ENCODE measurements at regions not wholly inside any gene's neighbourhood (a gene's known extent, or its start where the extent isn't known, plus 50 kb on each side); places are given as distances from the start of the nearest gene placed in this dataset.

GRCh38 chr10:120069700-120070099, 177.2 kb downstream of the SEC23IP start:
- 50% methylated on average over 1 of the region's 3 CpGs for WGBS (ENCODE audit: insufficient coverage)
- H3K27me3 Mint-ChIP-seq: peaks cover 28 to 30% of the 10 kb centered on the region in 2 donors
- ATAC-seq (replicated peaks in 1 of 4): no peak

DNA sequence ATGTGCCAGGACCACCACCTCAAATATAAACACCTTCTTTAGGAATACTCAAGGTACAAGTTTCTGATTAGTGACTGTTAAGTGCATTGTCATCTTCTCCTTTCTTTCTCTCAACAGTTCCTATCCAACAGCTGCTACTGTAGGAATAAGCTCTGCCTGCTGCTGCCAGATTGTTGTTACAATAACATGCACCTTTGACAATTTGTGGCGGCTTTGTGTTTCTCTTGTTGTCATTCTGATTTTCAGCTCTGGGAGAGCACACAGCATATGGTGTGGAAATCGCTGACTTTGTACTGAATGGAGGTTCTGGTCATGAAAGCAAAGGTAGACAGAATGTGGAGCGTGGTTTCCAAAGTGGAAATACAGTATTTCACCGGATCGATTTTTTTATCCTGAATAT, 182.8 kb downstream of the SEC23IP start:
- Histone ChIP-seq H3K4me3 (ENCODE audit: control insufficient read depth in 1 of 2, extremely low read depth in 1 of 2, low read length in 1 of 2) (no peak overlapping the region), H3K4me1 (ENCODE audit: control insufficient read depth in 1 of 2, extremely low read depth in 1 of 2, insufficient read depth in 2 of 2, low read length in 2 of 2) (no peaks in the 10 kb centered on the region), H3K36me3 (ENCODE audit: control insufficient read depth in 2 of 2, extremely low read depth in 1 of 2, insufficient read depth in 1 of 2, low read length in 1 of 2) (no peaks in the 10 kb centered on the region), H3K27me3 (replicated peaks in 1 of 2; ENCODE audit: control insufficient read depth in 2 of 2, extremely low read depth in 1 of 2, insufficient read depth in 2 of 2, low read length in 1 of 2) (peaks cover 0 to 21% of the 10 kb centered on the region in 2 experiments), H3K9me3 (no peaks in the 10 kb centered on the region), H3K27ac (ENCODE audit: low read length) (no peak overlapping the region)
- Mint-ChIP-seq H3K4me3 (no peak overlapping the region), H3K36me3 (no peaks in the 10 kb centered on the region), H3K27ac (no peak overlapping the region), H3K9me3 (peaks cover 0 to 8% (median 6%) of the 10 kb centered on the region in 3 donors), H3K4me1 (no peaks in the 10 kb centered on the region), H3K27me3 (peaks cover 33 to 42% of the 10 kb centered on the region in 2 donors)
- ATAC-seq (replicated peaks in 1 of 4) (no peak), DNase-seq (no peak)
- POLR2A ChIA-PET: interaction anchor here in 1 of 2 donors (0.6 kb wide), 1 partner anchor 54 kb away, joined by 3 read pairs; no protein-coding TSS in a partner anchor
- CTCF ChIA-PET: no interaction called here
- 82% methylated on average over 2 of the region's 5 CpGs for WGBS (ENCODE audit: insufficient coverage)

More at GRCh38 chr10:120069700-120070099, 177.2 kb downstream of the SEC23IP start:
- Mint-ChIP-seq H3K4me3 (no peak overlapping the region), H3K9me3 (peaks cover 11 to 17% (median 12%) of the 10 kb centered on the region in 3 donors), H3K36me3 (no peaks in the 10 kb centered on the region), H3K4me1 (no peaks in the 10 kb centered on the region), H3K27ac (no peak overlapping the region)
- H3K27ac ChIP-seq (ENCODE audit: low read length): no peak overlapping the region
- H3K36me3 ChIP-seq (ENCODE audit: control insufficient read depth in 2 of 2, extremely low read depth in 1 of 2, insufficient read depth in 1 of 2, low read length in 1 of 2): no peaks in the 10 kb centered on the region
- H3K9me3 ChIP-seq: no peaks in the 10 kb centered on the region
- peaks cover 0 to 21% of the 10 kb centered on the region in 2 experiments for H3K27me3 ChIP-seq (replicated peaks in 1 of 2; ENCODE audit: control insufficient read depth in 2 of 2, extremely low read depth in 1 of 2, insufficient read depth in 2 of 2, low read length in 1 of 2)
- no peak overlapping the region for H3K4me3 ChIP-seq (ENCODE audit: control insufficient read depth in 1 of 2, extremely low read depth in 1 of 2, low read length in 1 of 2)
- DNase-seq: no peak
- POLR2A ChIA-PET: no interaction called here
- CTCF ChIA-PET: interaction anchor here in 1 of 2 donors (0.7 kb wide), 1 partner anchor 1076 kb away, joined by 3 read pairs; no protein-coding TSS in a partner anchor
- H3K4me1 ChIP-seq (ENCODE audit: control insufficient read depth in 1 of 2, extremely low read depth in 1 of 2, insufficient read depth in 2 of 2, low read length in 2 of 2): no peaks in the 10 kb centered on the region

DNA sequence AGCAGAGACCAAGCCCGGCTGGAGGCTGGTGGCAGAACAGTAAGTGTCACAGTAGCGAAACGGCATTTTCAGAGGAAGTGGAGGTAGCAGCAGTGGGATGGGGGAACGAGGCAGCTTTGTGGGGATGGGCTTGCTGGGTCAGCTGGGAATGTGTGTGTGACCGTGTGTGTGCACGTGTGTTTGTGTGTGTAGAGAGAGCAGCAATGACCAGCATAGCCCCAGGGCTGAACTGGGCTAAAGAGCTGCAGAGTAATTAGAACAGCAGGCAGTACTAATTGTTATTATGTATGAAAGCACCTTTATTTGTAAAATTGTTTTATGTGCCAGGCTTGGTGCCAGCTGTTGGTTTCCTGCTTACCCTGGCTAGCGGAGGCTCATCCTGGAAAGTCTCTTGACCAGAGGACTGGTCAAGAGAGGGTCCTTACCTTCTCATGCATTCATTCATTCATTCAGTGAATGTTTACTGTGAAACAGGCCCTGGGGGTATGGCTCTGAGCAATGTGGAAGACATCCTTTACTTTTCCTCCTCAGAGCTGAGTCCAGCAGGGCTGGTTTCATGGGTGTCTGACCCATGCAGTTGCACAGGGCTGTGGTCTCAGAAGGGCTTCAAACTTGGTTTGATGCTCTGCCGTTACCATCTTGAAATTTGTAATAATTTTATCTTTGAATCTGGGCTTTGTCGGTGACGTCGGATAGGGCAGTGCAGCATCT, 184.6 kb downstream of the SEC23IP start:
- Mint-ChIP-seq H3K4me3 (no peak overlapping the region), H3K27me3 (peaks cover 37 to 38% of the 10 kb centered on the region in 2 donors)
- WGBS (ENCODE audit: insufficient coverage): 55% methylated on average over 10 of the region's 11 CpGs

DNA sequence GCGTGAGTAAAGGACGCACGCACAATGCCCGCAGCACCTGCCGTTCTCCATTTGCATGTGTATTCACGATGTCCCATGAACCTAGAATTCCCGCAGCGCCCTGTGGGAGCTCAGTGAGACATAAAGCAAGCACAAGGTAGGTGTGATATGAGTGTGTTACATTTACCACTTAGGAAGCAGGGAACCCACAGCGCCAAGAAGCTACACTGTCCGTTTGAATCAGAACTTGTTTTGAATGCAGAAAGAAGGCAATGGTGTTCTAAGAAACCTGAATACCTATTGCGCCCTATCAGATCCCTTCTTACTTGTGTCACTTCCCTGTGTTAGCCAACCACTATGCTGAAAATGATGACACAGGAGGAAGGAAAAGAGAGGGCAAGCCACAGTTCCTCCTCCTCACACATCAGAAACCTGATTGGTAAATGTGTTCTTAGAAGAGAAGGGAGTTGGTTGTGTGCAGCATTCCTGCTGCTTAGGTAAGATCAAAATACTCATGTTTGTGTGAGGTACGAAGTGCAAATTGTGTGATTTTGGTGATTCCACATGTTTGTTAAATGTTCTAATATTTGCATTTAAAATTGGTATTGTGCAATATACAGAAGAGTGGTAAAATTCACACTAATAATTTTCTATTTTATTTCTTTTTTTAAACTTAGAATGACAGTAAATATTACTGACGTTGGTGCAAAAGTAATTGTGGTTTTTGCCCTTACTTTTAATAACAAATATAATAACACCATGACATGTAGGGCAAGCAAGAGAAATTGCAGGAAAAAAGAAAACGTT, 185.4 kb downstream of the SEC23IP start:
- no peaks in the 10 kb centered on the region for H3K36me3 Mint-ChIP-seq
- CTCF ChIA-PET: interaction anchor here in 1 of 2 donors (0.7 kb wide), 1 partner anchor 25 kb away, joined by 5 read pairs; no protein-coding TSS in a partner anchor
- H3K4me1 Mint-ChIP-seq: no peaks in the 10 kb centered on the region
- no peak for DNase-seq
- Histone ChIP-seq H3K4me1 (ENCODE audit: control insufficient read depth in 1 of 2, extremely low read depth in 1 of 2, insufficient read depth in 2 of 2, low read length in 2 of 2) (no peaks in the 10 kb centered on the region), H3K27ac (ENCODE audit: low read length) (no peak overlapping the region), H3K36me3 (ENCODE audit: control insufficient read depth in 2 of 2, extremely low read depth in 1 of 2, insufficient read depth in 1 of 2, low read length in 1 of 2) (no peaks in the 10 kb centered on the region), H3K27me3 (replicated peaks in 1 of 2; ENCODE audit: control insufficient read depth in 2 of 2, extremely low read depth in 1 of 2, insufficient read depth in 2 of 2, low read length in 1 of 2) (peaks cover 0 to 13% of the 10 kb centered on the region in 2 experiments), H3K4me3 (ENCODE audit: control insufficient read depth in 1 of 2, extremely low read depth in 1 of 2, low read length in 1 of 2) (no peak overlapping the region), H3K9me3 (no peaks in the 10 kb centered on the region)
- H3K9me3 Mint-ChIP-seq: peaks cover 0 to 8% (median 6%) of the 10 kb centered on the region in 3 donors
- POLR2A ChIA-PET: no interaction called here
- H3K27ac Mint-ChIP-seq: no peak overlapping the region
- WGBS (ENCODE audit: insufficient coverage): 42% methylated on average over 9 of the region's 14 CpGs
- ATAC-seq (replicated peaks in 1 of 4): no peak
- peaks cover 37 to 38% of the 10 kb centered on the region in 2 donors for H3K27me3 Mint-ChIP-seq
- no peak overlapping the region for H3K4me3 Mint-ChIP-seq

More for the DNA sequence above, 184.6 kb downstream of the SEC23IP start:
- POLR2A ChIA-PET: no interaction called here
- H3K36me3 ChIP-seq (ENCODE audit: control insufficient read depth in 2 of 2, extremely low read depth in 1 of 2, insufficient read depth in 1 of 2, low read length in 1 of 2): no peaks in the 10 kb centered on the region
- Mint-ChIP-seq H3K36me3 (no peaks in the 10 kb centered on the region), H3K27ac (no peak overlapping the region), H3K9me3 (peaks cover 0 to 8% (median 6%) of the 10 kb centered on the region in 3 donors), H3K4me1 (no peaks in the 10 kb centered on the region)
- DNase-seq (no peak), ATAC-seq (replicated peaks in 1 of 4) (no peak)
- no peaks in the 10 kb centered on the region for H3K4me1 ChIP-seq (ENCODE audit: control insufficient read depth in 1 of 2, extremely low read depth in 1 of 2, insufficient read depth in 2 of 2, low read length in 2 of 2)
- no peaks in the 10 kb centered on the region for H3K9me3 ChIP-seq
- H3K27ac ChIP-seq (ENCODE audit: low read length): no peak overlapping the region
- CTCF ChIA-PET: no interaction called here
- H3K27me3 ChIP-seq (replicated peaks in 1 of 2; ENCODE audit: control insufficient read depth in 2 of 2, extremely low read depth in 1 of 2, insufficient read depth in 2 of 2, low read length in 1 of 2): peaks cover 0 to 13% of the 10 kb centered on the region in 2 experiments
- no peak overlapping the region for H3K4me3 ChIP-seq (ENCODE audit: control insufficient read depth in 1 of 2, extremely low read depth in 1 of 2, low read length in 1 of 2)

GRCh38 chr10:120085096-120085796, 192.7 kb downstream of the SEC23IP start:
- WGBS (ENCODE audit: insufficient coverage): 75% methylated on average over 3 of the region's 5 CpGs

DNA sequence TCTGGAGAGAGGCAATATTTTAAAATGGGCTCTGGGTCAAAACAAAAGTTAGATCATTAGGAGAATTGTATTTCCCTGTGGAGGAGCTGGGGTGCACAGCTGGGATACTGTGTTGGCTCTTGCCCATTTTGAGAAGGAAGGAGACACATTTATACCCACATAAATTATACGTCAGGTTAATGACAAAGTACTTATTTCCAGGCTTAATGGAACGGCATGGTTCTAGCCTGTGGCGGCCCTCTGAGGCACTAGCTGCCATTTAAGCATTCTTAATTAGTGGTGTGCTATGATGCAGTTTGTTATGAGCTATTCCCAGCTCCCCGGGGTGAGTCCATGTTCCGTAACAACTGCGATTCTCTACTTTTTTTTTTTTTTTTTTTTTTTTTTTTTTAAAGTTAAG, 193.5 kb downstream of the SEC23IP start:
- Histone ChIP-seq H3K27ac (ENCODE audit: low read length) (no peak overlapping the region), H3K4me1 (ENCODE audit: control insufficient read depth in 1 of 2, extremely low read depth in 1 of 2, insufficient read depth in 2 of 2, low read length in 2 of 2) (no peaks in the 10 kb centered on the region), H3K4me3 (ENCODE audit: control insufficient read depth in 1 of 2, extremely low read depth in 1 of 2, low read length in 1 of 2) (no peak overlapping the region), H3K27me3 (replicated peaks in 1 of 2; ENCODE audit: control insufficient read depth in 2 of 2, extremely low read depth in 1 of 2, insufficient read depth in 2 of 2, low read length in 1 of 2) (peaks cover 0 to 17% of the 10 kb centered on the region in 2 experiments), H3K9me3 (no peaks in the 10 kb centered on the region), H3K36me3 (ENCODE audit: control insufficient read depth in 2 of 2, extremely low read depth in 1 of 2, insufficient read depth in 1 of 2, low read length in 1 of 2) (no peaks in the 10 kb centered on the region)
- peaks cover 6 to 8% (median 6%) of the 10 kb centered on the region in 3 donors for H3K9me3 Mint-ChIP-seq
- H3K4me1 Mint-ChIP-seq: no peaks in the 10 kb centered on the region
- peaks cover 10 to 37% of the 10 kb centered on the region in 2 donors for H3K27me3 Mint-ChIP-seq
- ChIA-PET POLR2A (interaction anchor here in 1 of 2 donors (1.0 kb wide), 1 partner anchor 17 kb away, joined by 5 read pairs; no protein-coding TSS in a partner anchor), CTCF (no interaction called here)
- no peaks in the 10 kb centered on the region for H3K36me3 Mint-ChIP-seq
- no peak for ATAC-seq (replicated peaks in 1 of 4)
- no peak for DNase-seq
- WGBS (ENCODE audit: insufficient coverage): no CpG with 5 or more reads among the region's 6 CpGs
- H3K4me3 Mint-ChIP-seq: no peak overlapping the region
- no peak overlapping the region for H3K27ac Mint-ChIP-seq

More at GRCh38 chr10:120085096-120085796, 192.7 kb downstream of the SEC23IP start:
- Histone ChIP-seq H3K27me3 (replicated peaks in 1 of 2; ENCODE audit: control insufficient read depth in 2 of 2, extremely low read depth in 1 of 2, insufficient read depth in 2 of 2, low read length in 1 of 2) (peaks cover 0 to 17% of the 10 kb centered on the region in 2 experiments), H3K36me3 (ENCODE audit: control insufficient read depth in 2 of 2, extremely low read depth in 1 of 2, insufficient read depth in 1 of 2, low read length in 1 of 2) (no peaks in the 10 kb centered on the region), H3K4me1 (ENCODE audit: control insufficient read depth in 1 of 2, extremely low read depth in 1 of 2, insufficient read depth in 2 of 2, low read length in 2 of 2) (no peaks in the 10 kb centered on the region), H3K4me3 (ENCODE audit: control insufficient read depth in 1 of 2, extremely low read depth in 1 of 2, low read length in 1 of 2) (no peak overlapping the region), H3K9me3 (no peaks in the 10 kb centered on the region), H3K27ac (ENCODE audit: low read length) (no peak overlapping the region)
- Mint-ChIP-seq H3K27me3 (peaks cover 10 to 42% of the 10 kb centered on the region in 2 donors), H3K4me1 (no peaks in the 10 kb centered on the region), H3K36me3 (no peaks in the 10 kb centered on the region), H3K27ac (no peak overlapping the region), H3K9me3 (peaks cover 6 to 8% (median 6%) of the 10 kb centered on the region in 3 donors), H3K4me3 (no peak overlapping the region)
- ATAC-seq (replicated peaks in 1 of 4) (no peak), DNase-seq (no peak)
- ChIA-PET CTCF (no interaction called here), POLR2A (no interaction called here)
